ENCODE measurements at regions not wholly inside any gene's neighbourhood (a gene's known extent, or its start where the extent isn't known, plus 50 kb on each side); places are given as distances from the start of the nearest gene placed in this dataset.

- DNase-seq (ENCODE audit: low spot score) = no peak
These were observed 93.1 kb upstream of the LNX1 start for GRCh38 chr4:53684136-53685130.

GRCh38 chr4:53682908-53683307, 91.6 kb upstream of the LNX1 start:
- DNase-seq (ENCODE audit: low spot score) = peak; percentile 69

DNA sequence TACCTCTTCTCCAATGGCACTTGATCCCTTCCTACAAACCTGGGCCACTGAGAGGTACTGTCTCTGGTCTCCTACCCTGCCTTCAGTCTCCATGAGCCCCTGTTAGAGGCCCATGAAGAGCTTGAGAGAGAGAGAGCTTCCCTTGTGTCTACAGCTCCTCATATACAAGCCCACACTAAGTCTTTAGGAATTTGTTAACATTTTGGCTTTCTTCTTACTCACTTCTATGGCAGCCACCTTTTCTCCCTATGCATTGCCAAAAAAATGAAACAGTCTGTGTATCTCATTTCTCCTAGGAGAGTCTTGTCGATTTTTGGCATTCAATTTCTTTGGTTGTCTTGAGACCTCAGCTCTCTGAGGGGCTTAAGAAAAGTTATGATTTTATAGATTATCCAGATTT, 90.9 kb upstream of the LNX1 start:
- DNase-seq (ENCODE audit: low spot score) = no peak

DNA sequence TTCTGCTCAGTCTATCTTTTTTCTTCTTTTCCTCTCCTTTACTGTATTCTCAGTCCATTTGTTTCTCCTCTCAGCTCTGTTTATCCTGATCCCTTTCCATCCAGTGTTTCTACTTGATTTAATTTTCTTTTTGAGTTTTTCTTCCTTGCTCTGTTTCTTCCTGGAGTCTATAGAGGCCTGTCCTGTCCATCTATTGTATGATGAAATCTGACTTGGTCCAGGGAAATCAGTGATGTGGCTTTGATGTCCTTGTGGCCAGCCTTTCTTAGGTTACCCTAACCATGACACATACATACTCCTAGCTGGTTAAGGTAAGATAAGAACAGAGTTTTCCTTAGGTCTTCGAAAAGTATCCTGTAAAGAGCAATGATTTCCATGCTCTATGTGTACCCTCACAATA, 89.3 kb upstream of the LNX1 start:
- DNase-seq (ENCODE audit: low spot score) = no peak

DNA sequence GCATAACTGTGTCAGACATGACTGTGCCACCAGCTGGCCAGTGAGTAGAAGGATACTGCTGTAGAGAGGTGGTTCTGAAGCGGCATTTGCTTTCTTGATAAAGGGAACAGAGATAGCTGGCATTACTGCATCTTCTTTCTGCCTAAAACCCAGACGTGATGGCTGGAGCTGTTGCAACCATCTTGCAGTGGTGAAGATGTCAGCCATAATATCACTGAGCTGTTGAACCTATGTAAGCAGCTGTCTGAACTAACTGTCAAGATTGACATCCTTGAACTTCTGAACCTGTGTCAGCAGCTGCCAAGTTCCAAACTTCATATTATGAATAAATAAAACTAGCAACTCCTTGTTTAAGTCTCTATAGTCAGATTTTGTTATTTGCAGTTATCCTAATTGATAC, 88.9 kb upstream of the LNX1 start:
- DNase-seq (ENCODE audit: low spot score) = no peak

DNA sequence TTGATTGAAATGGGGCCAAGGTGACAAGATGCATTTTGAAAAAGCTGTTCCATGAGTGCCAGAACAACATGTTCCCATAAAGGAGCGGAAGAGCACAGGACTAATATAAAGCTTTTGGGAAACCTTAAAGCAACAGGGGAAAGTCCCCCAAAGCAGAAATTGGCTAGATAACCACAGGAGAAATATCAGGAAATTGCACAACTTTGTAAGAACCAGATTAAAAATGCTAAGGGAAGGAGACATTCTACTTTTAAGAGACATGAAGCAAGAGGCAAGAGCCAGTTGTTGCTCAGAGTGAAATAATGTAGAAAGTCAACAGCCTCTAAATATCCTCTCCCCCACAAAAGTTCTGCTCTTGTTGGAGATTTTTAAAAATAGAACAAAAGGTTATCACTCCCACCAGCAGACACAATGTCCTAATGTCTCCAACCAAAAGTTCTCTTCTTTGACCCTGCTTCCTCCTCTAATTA, 85.2 kb upstream of the LNX1 start:
- DNase-seq (ENCODE audit: low spot score) = no peak

DNA sequence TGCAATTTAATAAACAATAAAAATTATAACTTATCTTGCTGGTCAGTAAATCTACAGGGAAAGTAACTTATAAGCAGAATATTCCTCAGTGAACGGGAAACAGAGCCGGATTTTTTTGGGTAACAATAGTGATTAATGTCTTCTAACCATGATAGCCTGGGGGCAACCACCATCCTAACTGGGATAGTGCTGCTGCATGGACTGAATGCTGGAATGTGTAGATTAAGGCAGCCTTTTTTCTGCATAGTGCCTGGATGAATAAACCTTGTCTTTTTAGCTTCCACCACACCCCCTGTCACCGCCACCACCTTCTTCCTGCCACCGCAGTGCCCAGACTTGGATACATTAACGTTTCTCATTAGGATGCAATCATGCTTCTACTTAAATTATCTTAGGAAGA, 83.6 kb upstream of the LNX1 start:
- DNase-seq (ENCODE audit: low spot score) = no peak

DNA sequence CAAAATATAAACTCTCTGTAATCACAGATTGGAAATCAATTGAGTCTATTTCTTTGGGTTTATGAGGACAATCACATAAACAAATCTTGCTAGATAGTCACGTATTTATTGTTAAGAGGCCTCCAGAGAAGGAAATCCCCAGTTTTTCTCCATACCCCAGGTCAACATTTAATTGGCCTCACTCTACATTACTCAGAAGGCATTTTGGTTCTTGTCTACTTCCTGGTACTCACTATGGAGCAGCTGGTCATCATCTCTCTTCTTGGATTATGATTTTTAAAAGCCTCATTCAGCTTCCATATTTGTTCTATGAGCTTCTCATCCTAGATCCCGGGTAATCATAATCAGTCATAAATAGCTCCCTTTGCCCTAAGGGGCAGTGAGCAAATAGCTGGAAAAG, 81.6 kb upstream of the LNX1 start:
- no peak for DNase-seq (ENCODE audit: low spot score)

DNA sequence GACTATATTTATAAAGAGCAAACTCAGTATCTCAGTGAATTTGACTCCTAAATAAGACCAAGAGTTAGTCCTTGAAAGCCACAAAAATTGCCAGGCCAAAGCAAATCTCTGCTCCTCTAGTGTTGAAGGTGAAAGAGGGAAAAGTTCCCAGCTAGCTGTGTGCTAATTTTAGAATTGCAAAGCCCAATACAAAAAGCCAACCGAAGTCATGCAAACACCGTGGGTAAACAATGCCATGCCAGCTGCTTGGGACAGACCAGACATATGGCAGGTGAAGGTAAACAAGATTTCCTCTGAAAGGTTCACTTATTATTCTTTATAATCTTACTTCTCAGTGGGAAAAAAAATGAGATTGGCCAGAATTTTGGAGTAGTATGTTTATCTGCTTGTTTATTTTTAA, 80.5 kb upstream of the LNX1 start:
- no peak for DNase-seq (ENCODE audit: low spot score)

DNA sequence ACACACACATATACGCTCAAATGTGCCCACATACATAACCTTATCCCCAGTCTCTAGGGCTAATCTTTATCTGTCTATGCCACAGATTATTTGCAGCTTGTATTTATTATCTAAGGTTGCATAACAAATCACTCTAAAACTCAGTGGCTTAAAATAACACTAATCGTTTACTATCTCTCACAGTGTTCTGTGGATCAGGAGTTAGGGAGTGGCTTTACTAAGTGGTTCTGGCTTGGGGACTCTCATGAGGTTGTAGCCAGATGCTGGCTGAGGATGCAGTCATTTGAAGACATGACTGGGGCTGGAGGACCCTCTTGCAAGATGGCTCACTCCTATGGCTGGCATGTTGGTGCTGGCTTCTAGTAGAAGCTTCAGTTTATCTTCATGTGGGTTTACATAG, 68.5 kb upstream of the LNX1 start:
- DNase-seq (ENCODE audit: low spot score) = no peak

DNA sequence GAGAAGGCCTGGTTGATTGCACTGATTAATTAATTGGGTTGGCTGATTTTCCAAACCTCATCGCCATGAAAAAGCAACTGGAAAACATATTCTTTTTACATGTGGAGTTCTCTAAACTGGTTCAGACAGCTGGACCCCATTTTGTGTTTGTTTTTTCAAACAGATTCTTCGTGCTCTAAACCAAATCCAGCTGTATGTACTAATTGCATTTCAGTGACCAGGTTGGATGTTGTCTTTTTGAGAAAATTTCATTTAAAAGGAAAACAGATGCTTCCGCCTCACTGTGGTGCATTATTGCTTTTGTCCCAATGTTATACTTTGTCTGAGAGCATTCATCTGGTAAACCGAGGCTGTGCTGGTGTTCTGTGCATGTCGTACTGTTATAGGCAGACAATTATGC, 67.8 kb upstream of the LNX1 start:
- DNase-seq (ENCODE audit: low spot score) = no peak

DNA sequence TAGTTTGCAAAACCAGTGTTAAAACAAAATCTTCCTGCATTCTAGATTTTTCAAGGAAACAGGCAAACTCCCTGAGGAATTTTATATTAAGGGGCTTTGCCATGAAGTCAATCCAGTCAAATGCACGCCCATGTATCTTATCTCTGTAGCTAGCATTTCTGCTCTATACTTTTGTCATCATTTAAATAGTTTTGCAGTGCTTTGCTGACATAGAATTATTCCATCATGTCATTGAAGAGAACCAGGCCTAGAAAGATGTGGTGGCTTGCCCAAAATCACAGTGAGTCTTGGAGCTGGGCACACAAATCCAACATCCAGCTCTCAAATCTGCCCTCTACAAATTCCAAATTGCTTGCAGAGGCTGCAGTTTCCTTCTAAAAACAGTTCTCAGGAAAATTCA, 66.7 kb upstream of the LNX1 start:
- DNase-seq (ENCODE audit: low spot score) = no peak

- no peak for DNase-seq (ENCODE audit: low spot score)
These were observed 65.2 kb upstream of the LNX1 start for GRCh38 chr4:53656421-53656981.

DNA sequence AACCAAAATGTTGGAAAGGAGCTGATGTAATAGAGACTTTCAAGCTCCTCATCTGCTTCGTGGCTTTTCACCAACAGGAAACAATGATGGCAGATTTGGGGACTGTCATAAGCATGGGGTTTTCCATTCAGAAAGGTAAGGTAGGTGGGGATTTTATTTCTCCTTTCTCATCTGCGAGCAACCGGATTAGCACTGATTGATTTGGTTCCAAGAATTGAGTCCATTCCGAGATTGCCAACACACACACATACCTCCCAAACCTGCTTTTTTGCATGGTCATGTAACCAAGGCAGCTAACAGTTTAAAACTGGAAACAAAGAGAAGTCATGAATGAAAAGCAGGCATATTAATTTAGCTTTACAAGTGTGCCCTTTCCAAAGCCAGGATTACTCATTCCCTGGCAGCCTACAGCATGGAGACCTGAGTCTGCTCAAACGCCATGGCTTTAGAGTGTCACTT, 63.0 kb upstream of the LNX1 start:
- DNase-seq (ENCODE audit: low spot score) = no peak

- DNase-seq (ENCODE audit: low spot score) = no peak
These were observed 62.3 kb upstream of the LNX1 start for GRCh38 chr4:53653484-53654053.

DNA sequence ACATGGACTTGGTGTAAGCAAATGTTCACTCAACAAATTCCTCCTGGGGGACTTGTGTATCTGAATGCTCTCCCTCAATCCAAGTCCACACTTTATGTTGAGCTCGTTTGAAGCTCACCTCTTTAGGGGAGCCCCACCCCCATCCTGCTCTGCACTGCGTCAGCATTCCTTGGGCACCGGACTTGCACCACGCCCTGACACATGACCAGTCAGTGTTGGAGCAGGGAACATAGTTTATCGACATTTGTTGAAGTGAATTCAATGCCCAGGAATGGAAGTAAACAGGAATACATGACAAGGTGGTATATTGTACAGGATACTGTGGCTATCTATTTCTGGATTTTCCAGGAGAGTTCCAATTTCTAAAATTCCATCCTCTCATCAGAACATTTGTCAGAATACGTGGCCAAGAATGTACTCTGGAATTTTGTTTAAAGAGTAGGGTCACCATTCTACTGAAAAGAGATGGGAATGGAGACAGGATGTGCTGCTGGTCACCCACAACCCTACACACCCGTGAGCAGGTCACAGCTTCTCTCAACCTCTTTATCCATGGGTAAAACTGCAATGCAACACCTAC, 60.0 kb upstream of the LNX1 start:
- DNase-seq (ENCODE audit: low spot score) = no peak

DNA sequence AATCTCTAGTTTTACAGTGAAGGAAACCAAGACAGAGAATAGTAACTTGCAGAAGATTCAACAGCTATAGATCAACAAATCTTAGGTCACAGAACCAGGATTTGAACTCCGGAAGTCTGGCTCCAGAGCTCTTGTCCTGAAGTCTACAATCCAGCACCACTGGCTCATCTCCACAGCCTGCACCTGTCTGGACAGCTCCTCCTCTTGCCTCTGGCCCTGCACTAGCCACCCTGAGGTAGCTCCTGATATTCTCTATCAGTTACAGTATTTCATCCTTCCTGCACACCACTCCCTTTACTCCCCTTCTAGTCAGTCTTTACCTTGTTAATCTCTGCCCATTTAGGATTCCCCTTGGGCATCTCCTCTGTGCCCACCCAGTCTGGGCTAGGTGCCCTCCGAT, 58.1 kb upstream of the LNX1 start:
- DNase-seq (ENCODE audit: low spot score) = no peak

DNA sequence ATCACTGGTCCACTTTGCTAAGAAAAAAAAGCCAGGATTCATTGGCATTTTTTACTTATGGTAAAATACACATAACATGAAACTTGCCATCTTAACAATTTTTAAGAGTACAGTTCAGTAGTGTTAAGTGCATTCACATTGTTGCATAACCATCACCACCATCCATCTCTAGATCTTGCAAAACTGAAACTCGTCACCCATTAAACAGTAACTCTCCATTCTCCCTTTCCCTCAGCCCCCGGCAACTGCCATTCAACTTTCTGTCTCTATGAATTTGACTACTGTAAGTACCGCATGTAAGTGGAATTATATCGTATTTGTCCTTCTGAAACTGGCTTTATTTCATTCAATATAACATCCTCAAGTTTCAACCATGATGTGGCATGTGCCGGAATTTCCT, 56.3 kb upstream of the LNX1 start:
- DNase-seq (ENCODE audit: low spot score) = no peak

DNA sequence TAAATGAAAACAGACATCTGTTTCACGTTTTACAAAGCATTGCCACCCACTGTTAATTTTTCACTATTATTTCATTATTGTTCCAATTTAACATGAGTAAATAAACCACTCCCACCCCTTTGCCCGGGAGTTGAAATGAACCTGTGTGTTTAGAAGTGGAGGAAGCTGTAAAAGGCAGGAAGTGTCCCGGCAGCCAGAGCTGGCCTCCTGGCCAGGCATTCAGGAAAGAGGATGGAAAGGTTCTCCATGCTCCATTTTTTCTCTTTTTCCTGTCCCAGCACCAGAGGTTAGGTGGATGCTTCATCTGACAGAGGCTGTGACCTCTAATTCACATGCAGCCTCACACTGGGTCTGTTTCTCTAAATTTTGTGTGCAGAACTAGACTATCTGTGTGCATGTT, 55.5 kb upstream of the LNX1 start:
- DNase-seq (ENCODE audit: low spot score) = no peak

DNA sequence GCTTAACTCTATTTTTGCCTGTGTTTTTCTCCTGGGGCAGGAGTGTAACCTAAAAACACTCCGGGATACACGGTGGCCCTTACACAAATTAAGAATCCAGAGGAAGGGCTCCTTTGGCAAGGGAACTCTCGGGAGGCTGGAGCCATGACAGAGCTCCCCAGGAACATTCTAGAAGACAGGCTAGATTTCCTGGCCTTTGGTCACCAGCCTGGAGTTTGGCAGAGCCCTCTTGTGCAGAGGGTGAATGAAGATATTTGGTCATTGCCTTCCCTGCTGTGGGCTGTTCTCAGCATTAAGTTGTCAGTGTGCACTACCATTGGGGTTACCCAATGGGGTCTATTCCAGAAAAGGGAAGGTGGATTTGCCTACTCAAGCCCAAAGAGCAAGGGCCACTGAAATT, 53.8 kb upstream of the LNX1 start:
- no peak for DNase-seq (ENCODE audit: low spot score)

- DNase-seq (ENCODE audit: low spot score) = no peak
These were observed 53.3 kb upstream of the LNX1 start for GRCh38 chr4:53644607-53645006.

All from putamen (tissue), 1 donor.